C4-2B (cell line): ENCODE measurements at regions not wholly inside any gene's neighbourhood (a gene's known extent, or its start where the extent isn't known, plus 50 kb on each side); places are given as distances from the start of the nearest gene placed in this dataset.

Source experiments
- ZFX ChIP-seq: fragments of 450-650 bp; IDR thresholded peaks from 2 replicates; pipeline ENCODE4 v1.6.1; 2017
- TF ChIP-seq, protein P1 (sequence below): fragments of 450-650 bp; conservative IDR thresholded peaks from 2 replicates; pipeline ENCODE4 v1.5.1; 2017; ENCODE audit warnings: mild to moderate bottlenecking

DNA sequence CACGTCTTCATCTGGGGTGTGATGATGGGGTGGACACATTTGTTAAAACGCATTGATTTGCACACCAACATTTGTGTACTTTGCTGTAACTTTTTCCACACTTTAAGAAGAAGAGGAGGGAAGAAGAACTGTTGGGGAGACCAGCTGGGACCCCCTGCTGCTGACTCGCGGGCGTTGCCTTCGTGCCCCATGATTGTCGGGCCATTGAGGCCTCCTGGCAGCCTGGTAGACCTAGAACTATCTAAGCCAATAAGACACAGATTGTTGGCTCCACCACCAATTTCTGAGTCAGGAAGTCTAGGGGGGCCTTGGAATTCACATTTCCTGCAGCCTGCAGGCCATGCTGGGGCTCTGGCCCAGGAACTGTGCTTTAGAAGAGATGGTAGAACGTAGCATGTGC lies 105.5 kb downstream of the TNFRSF13B start:
- TF ChIP-seq, protein P1, sequence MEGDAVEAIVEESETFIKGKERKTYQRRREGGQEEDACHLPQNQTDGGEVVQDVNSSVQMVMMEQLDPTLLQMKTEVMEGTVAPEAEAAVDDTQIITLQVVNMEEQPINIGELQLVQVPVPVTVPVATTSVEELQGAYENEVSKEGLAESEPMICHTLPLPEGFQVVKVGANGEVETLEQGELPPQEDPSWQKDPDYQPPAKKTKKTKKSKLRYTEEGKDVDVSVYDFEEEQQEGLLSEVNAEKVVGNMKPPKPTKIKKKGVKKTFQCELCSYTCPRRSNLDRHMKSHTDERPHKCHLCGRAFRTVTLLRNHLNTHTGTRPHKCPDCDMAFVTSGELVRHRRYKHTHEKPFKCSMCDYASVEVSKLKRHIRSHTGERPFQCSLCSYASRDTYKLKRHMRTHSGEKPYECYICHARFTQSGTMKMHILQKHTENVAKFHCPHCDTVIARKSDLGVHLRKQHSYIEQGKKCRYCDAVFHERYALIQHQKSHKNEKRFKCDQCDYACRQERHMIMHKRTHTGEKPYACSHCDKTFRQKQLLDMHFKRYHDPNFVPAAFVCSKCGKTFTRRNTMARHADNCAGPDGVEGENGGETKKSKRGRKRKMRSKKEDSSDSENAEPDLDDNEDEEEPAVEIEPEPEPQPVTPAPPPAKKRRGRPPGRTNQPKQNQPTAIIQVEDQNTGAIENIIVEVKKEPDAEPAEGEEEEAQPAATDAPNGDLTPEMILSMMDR, result no peak
- TF ChIP-seq ZFX, result no peak
